ENCODE measurements at regions not wholly inside any gene's neighbourhood (a gene's known extent, or its start where the extent isn't known, plus 50 kb on each side); places are given as distances from the start of the nearest gene placed in this dataset.

GRCh38 chr11:69916251-69916649 lies 97.0 kb upstream of the FGF3 start:
- DNase-seq (ENCODE audit: low spot score) = peak; percentile 71

GRCh38 chr11:69916806-69917387 lies 97.7 kb upstream of the FGF3 start:
- DNase-seq (ENCODE audit: low spot score) = no peak

- DNase-seq (ENCODE audit: low spot score) = no peak
Measured at GRCh38 chr11:69917529-69917928, 98.3 kb upstream of the FGF3 start.

DNA sequence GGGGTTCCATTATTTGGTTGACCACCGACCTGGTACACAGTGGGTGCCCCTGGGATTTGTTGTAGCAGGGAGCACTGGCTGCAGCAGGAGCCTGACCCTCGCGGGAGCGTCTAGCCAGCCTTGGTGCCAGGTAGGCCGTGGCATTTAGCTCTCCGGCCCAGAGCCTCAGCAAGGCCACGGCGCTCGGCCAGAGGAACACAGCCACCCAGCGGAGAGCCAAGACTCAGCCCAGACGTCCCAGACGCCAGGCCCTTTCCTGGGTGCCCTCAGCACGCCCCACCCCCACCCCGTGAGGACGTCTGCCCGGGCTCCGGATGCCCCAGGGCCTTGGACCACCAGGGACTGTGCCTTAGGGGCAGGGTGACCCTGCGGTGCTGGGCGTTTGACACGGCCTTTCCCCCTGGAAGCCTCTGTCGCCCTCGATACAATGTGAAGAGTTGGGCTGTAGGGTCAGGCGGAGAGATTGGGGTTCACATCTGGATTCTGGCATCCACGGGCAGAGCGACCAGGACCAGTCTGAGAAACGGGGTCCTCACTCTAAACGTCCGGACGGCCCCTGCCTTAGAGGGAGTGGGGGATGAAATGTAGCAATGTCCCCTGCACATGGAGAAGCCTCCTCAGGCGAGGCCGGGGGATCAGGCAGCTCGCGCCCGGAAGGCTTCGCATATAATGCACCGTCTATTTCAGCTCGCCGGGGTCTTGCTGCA lies 99.2 kb upstream of the FGF3 start:
- DNase-seq (ENCODE audit: low spot score) = peak; percentile 81

- peak; percentile 94 for DNase-seq (ENCODE audit: low spot score)
Measured at GRCh38 chr11:69918938-69919650, 99.9 kb upstream of the FGF3 start.

GRCh38 chr11:69919659-69920344 lies 100.6 kb upstream of the FGF3 start:
- DNase-seq (ENCODE audit: low spot score) = peak; percentile 82

GRCh38 chr11:69920345-69921127 lies 101.3 kb upstream of the FGF3 start:
- peak; percentile 75 for DNase-seq (ENCODE audit: low spot score)

GRCh38 chr11:69921128-69922014 lies 102.2 kb upstream of the FGF3 start:
- DNase-seq (ENCODE audit: low spot score) = no peak

GRCh38 chr11:69922015-69922595 lies 102.9 kb upstream of the FGF3 start:
- peak; percentile 82 for DNase-seq (ENCODE audit: low spot score)

DNA sequence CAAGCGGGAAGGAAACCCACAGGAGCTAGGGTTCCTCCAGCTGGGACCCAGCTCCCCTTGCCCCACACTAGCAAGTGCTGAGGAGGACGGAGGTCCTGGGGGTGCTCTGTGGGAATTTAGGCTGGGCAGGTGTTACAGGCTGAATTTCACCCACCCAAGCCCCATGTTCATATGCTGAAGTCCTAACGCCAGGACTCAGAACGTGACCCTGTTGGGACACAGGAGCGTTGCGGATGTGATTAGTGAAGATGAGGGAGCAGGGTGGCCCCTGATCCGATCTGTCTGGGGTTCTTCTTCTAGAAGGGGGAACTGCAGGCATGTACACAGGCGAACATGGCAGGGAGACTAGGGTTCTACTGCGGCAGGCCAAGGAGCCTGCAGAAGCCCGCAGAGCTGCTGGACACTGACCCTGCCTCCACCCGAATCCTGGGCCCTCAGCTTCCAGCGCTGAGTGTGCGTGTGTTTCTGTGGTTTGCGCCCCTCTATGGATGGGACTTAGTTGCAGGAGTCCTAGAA lies 103.4 kb upstream of the FGF3 start:
- DNase-seq (ENCODE audit: low spot score) = no peak

GRCh38 chr11:69923196-69923595 lies 104.0 kb upstream of the FGF3 start:
- peak; percentile 71 for DNase-seq (ENCODE audit: low spot score)

DNA sequence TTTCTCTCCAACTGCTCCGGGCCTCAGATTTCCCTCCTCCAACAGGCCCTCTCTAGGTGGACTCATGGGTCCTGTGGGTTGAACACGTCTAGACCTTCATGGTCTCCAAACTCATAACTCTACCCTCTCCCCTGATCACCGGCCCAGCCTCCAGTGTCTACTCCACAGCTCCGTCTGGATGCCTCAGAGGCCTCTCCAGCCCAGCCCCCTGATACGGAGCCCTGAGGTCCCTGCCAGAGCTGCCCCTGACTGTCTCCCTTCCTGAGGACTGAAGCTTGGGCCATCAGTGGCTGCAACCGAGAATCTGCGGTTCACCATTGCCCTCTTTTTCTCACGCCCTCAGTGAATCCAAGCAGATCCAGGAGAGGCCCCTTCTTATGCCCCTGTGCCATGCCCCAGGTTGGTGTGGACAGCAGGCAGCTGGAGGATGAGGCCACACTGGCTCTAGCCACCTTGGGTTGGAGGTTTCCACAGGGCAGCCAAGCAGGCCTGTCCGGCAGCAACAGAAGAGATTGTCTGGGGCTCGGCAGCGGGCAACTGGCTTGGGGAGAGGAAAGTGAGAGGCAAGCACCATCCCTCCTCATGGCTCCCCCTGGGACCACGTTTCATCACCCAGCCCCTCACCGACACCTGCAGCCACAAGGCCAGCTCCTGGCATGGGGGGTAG lies 104.6 kb upstream of the FGF3 start:
- DNase-seq (ENCODE audit: low spot score) = peak; percentile 73

- DNase-seq (ENCODE audit: low spot score) = no peak
Measured at GRCh38 chr11:69924308-69925161, 105.3 kb upstream of the FGF3 start.

DNA sequence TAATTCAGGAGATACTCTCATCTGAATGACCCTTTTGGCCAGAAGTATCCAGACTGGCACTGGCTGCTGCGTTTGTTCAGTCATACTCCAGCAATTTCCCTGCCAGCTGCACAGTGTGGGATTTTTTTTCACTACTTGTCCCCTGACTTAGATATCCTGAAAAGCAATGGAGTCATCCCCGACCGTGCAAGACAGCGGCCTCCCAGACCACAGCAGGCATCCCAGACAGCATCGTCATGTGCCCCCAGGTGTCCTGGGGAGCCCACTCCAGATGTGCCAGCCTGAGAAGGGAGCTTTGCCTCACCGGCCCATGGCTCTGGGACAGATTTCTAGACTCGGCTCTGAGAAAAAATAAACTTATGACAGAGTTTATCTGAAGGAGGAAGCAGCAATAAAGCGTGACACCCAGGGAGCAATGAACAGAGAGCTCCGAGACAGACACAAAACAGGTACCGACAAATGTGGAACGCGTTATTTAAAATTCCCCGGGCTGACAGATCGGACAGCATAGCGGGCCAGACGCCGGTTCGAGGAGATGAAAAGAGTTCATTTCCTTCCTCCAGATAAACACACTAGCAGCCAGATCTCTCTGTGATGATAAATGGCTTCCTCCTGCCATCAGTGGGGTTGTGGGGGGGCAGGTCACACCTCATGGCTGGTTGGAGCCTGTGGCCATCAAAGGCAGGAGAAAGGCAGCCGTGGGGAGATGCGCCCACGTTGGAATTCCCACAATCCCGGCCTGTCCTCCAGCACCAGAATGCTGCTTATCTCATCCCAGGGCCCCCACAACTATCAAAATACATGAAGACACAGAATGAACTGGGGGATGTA lies 106.4 kb upstream of the FGF3 start:
- peak; percentile 60 for DNase-seq (ENCODE audit: low spot score)

GRCh38 chr11:69926376-69927050 lies 107.3 kb upstream of the FGF3 start:
- no peak for DNase-seq (ENCODE audit: low spot score)

DNA sequence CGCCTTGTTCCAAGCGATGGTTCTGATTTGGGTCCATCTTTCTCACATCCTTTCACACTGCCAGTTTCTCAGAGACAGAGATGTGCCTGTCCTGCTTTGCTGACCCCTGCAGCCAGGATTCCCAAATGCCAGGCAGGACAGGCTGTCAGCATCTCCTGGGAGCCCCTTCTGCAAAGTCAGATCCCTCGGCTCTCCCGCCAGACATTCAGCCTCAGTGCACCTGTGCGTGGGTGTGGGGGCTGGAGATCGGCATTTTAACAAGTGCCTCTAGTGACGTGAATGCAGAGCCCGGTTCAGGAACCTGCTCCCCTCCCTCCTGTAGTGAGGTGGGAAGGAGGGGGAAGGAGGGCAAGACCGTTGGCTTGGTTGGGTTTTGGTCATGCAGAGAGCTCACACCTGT lies 108.9 kb upstream of the FGF3 start:
- DNase-seq (ENCODE audit: low spot score) = no peak
